ENCODE measurements at regions not wholly inside any gene's neighbourhood (a gene's known extent, or its start where the extent isn't known, plus 50 kb on each side); places are given as distances from the start of the nearest gene placed in this dataset.
A peak's percentile ranks its signal among the peaks of the same experiment; 100 is the strongest.
"Not testable (repeated sequence)": the region's sequence is repeated elsewhere in the genome, so short reads cannot be mapped to it uniquely, and the experiment has no call there.

GRCh38 chr1:117314951-117315350 lies 52.3 kb upstream of the MAN1A2 start:
- not testable (repeated sequence) for DNase-seq

GRCh38 chr1:117313555-117313954 lies 53.7 kb upstream of the MAN1A2 start:
- DNase-seq: no peak

GRCh38 chr1:117312453-117313138 lies 54.7 kb upstream of the MAN1A2 start:
- DNase-seq: peak; percentile 33 to 62

GRCh38 chr1:117308311-117308916 lies 58.8 kb upstream of the MAN1A2 start:
- no peak for DNase-seq

- DNase-seq: no peak
Measured at GRCh38 chr1:117301901-117302300, 65.3 kb upstream of the MAN1A2 start.

GRCh38 chr1:117300183-117300582 lies 67.1 kb upstream of the MAN1A2 start:
- DNase-seq: not testable (repeated sequence)

- no peak for DNase-seq
Measured at GRCh38 chr1:117295001-117295400, 72.2 kb upstream of the MAN1A2 start.

GRCh38 chr1:117290890-117291289 lies 76.4 kb upstream of the MAN1A2 start:
- no peak for DNase-seq

GRCh38 chr1:117289316-117289870 lies 77.9 kb upstream of the MAN1A2 start:
- no peak for DNase-seq

GRCh38 chr1:117286562-117286961 lies 75.8 kb upstream of the VTCN1 start:
- no peak for DNase-seq

- DNase-seq: no peak
Measured at GRCh38 chr1:117286145-117286544, 75.4 kb upstream of the VTCN1 start.

GRCh38 chr1:117284399-117285215 lies 73.9 kb upstream of the VTCN1 start:
- peak; percentile 87 to 90 for DNase-seq

GRCh38 chr1:117278531-117278930 lies 67.8 kb upstream of the VTCN1 start:
- DNase-seq: no peak

- DNase-seq: no peak
Measured at GRCh38 chr1:117275055-117275454, 64.3 kb upstream of the VTCN1 start.

- DNase-seq: no peak
Measured at GRCh38 chr1:117271959-117272358, 61.2 kb upstream of the VTCN1 start.

- no peak for DNase-seq
Measured at GRCh38 chr1:117271129-117271528, 60.4 kb upstream of the VTCN1 start.

- DNase-seq: no peak
Measured at GRCh38 chr1:117270679-117271078, 60.0 kb upstream of the VTCN1 start.

- no peak for DNase-seq
Measured at GRCh38 chr1:117268535-117269455, 58.1 kb upstream of the VTCN1 start.

GRCh38 chr1:117267232-117267774 lies 56.6 kb upstream of the VTCN1 start:
- peak; percentile 44 to 66 for DNase-seq

- DNase-seq: no peak
Measured at GRCh38 chr1:117262976-117263375, 52.2 kb upstream of the VTCN1 start.

GRCh38 chr1:117261424-117261785 lies 50.7 kb upstream of the VTCN1 start:
- DNase-seq: no peak

- no peak for DNase-seq
Measured at GRCh38 chr1:117260761-117261423, 50.2 kb upstream of the VTCN1 start.

All from NCI-H526 (cell line).